Heart right ventricle (tissue), 16 donors: ENCODE measurements at regions not wholly inside any gene's neighbourhood (a gene's known extent, or its start where the extent isn't known, plus 50 kb on each side); places are given as distances from the start of the nearest gene placed in this dataset.

Experiments
- ATAC-seq, 8 donors: fragments of 200-7000 bp; cut with Tn5 transposase; one replicate each; pipeline ENCODE4 v1.9.1; 2020; ENCODE audit warnings: mild to moderate bottlenecking in 8 of 8, moderate library complexity in 8 of 8, moderate number of reproducible peaks in 1 of 8
- DNase-seq, 2 donors: peaks; one replicate each; pipeline ENCODE4 v3.0.0-alpha.2; 2020
- H3K27ac ChIP-seq, 10 donors: fragments of 200-600 bp; sonication (generic) in 2 of 10; one replicate each; pipeline versions ENCODE4 v1.5.0 to v1.8.0; 2020 to 2022; ENCODE audit warnings: mild to moderate bottlenecking in 3 of 10
- H3K27me3 ChIP-seq, 7 donors: fragments of 200-600 bp; one replicate each; pipeline ENCODE4 v1.8.0; 2021 to 2022; ENCODE audit warnings: mild to moderate bottlenecking in 2 of 7
- H3K36me3 ChIP-seq, 9 donors: fragments of 200-600 bp; sonication (generic) in 1 of 9; one replicate each; pipeline versions ENCODE4 v1.5.0 to v1.8.0; 2020 to 2022; ENCODE audit warnings: mild to moderate bottlenecking in 2 of 9
- H3K4me1 ChIP-seq, 9 donors: fragments of 200-600 bp; sonication (generic) in 1 of 9; one replicate each; pipeline versions ENCODE4 v1.5.0 to v1.8.0; 2020 to 2022; ENCODE audit warnings: mild to moderate bottlenecking in 4 of 9
- H3K4me3 ChIP-seq, 10 donors: fragments of 200-600 bp; sonication (generic) in 2 of 10; one replicate each; pipeline versions ENCODE4 v1.5.0 to v1.8.0; 2020 to 2022; ENCODE audit warnings: mild to moderate bottlenecking in 7 of 10, moderate library complexity in 2 of 10
- H3K9me3 ChIP-seq, 11 donors: fragments of 200-600 bp in 10 of 11; sonication (generic) in 2 of 11; one replicate each; pipeline versions ENCODE4 v1.5.0 to v1.8.0; 2013 to 2022; ENCODE audit warnings: mild to moderate bottlenecking in 2 of 11, control low read depth in 1 of 11, moderate library complexity in 1 of 11
- CTCF ChIP-seq, 9 donors: fragments of 200-600 bp; sonication (generic) in 2 of 9; IDR thresholded peaks; one replicate each; pipeline versions ENCODE4 v1.5.0 to v1.8.0; 2021 to 2022; ENCODE audit warnings: antibody characterized with exemption in 9 of 9, mild to moderate bottlenecking in 5 of 9, moderate library complexity in 1 of 9
- WGBS, 2 donors: extraction: QIAGEN DNeasy Blood & Tissue Kit; methylation state at CpG; one replicate each; pipeline ENCODE4 v1.1.7; 2013; ENCODE audit warnings: inconsistent platforms in 1 of 2; 5-methylcytosine and 5-hydroxymethylcytosine counted together
- intact Hi-C, 10 donors: fragments of 100-400 bp; cut with DNase I; formaldehyde crosslinking; loops; one replicate each; pipeline versions ENCODE4 v1.11.1 to v1.14.2; 2022
- donor health status: Arrhythmogenic right ventricular cardiomyopathy.
- donor health status: ischemic (EF 13 %, LVEDD 7.1; RV severe dilation, severe dysfunction).
- donor health status: healthy with polysubstance abuse.
- donor health status: DM: no; HTN: yes; CAD: no.
- donor health status: DM: no; HTN: no; CAD: no.
- donor health status: ischemic (EF 25% LVEDD 6.9; RV normal size, moderate dysfunction).
- donor health status: ischemic (EF 25% LVEDD 5.7; RV mildly dilated, moderate dysfunction).
- donor health status: healthy.
- donor health status: DM: yes; HTN: yes; CAD: no.
- donor health status: Ischemic cardiomyopathy.
- donor health status: ischemic (EF 35%, LVEDD 5.7; RV mildly dilated, moderate dysfunction).
- donor health status: nonischemic (EF 11% LVEDD 7.7; RV severe dilation, severe dysfunction).
- donor health status: DM: yes; HTN: yes; CAD: no.
- donor health status: PGD.
- donor health status: ischemic (EF 29% LVEDD 5.4; RV normal size, mild dysfunction).
- donor health status: nonischemic (EF 23%, LVEDD 6.1; RV moderate dilation, normal function).

- intact Hi-C loops: no loop called here
- ATAC-seq (no peak), DNase-seq (no peak)
- Histone ChIP-seq H3K4me3 (no peak overlapping the region), H3K27ac (no peak overlapping the region), H3K4me1 (no peaks in the 10 kb centered on the region), H3K9me3 (peaks cover 0 to 71% (median 10%) of the 10 kb centered on the region in 11 donors), H3K27me3 (no peaks in the 10 kb centered on the region), H3K36me3 (no peaks in the 10 kb centered on the region)
- TF ChIP-seq CTCF (IDR thresholded peaks at IDR 0.05): no peak
- 38 to 68% methylated on average over 1 of the region's 1 CpG for WGBS, 2 donors
Measured at GRCh38 chr2:80815259-80815658, 510.7 kb upstream of the LRRTM1 start.

GRCh38 chr2:80786584-80786983, 482.0 kb upstream of the LRRTM1 start:
- H3K27me3 ChIP-seq: no peaks in the 10 kb centered on the region
- H3K4me1 ChIP-seq: no peaks in the 10 kb centered on the region
- intact Hi-C loops: no loop called here
- no peaks in the 10 kb centered on the region for H3K36me3 ChIP-seq
- no peak for TF ChIP-seq CTCF (IDR thresholded peaks at IDR 0.05)
- DNase-seq: no peak
- no peak overlapping the region for H3K27ac ChIP-seq
- H3K4me3 ChIP-seq: no peak overlapping the region
- ATAC-seq: no peak
- H3K9me3 ChIP-seq: peaks cover 0 to 20% (median 0%) of the 10 kb centered on the region in 11 donors
- 0 to 62% methylated on average over 1 of the region's 1 CpG for WGBS, 2 donors

- H3K4me3 ChIP-seq: no peak overlapping the region
- H3K4me1 ChIP-seq: no peaks in the 10 kb centered on the region
- H3K9me3 ChIP-seq: peaks cover 0 to 41% (median 4%) of the 10 kb centered on the region in 11 donors
- intact Hi-C loops: no loop called here
- H3K27ac ChIP-seq: no peak overlapping the region
- no peaks in the 10 kb centered on the region for H3K27me3 ChIP-seq
- TF ChIP-seq CTCF (IDR thresholded peaks at IDR 0.05): no peak
- ATAC-seq: no peak
- no peaks in the 10 kb centered on the region for H3K36me3 ChIP-seq
- DNase-seq: no peak
Measured at GRCh38 chr2:80778704-80779103, 474.2 kb upstream of the LRRTM1 start.

- no peak for DNase-seq
- Histone ChIP-seq H3K4me3 (no peak overlapping the region), H3K9me3 (no peaks in the 10 kb centered on the region), H3K4me1 (no peaks in the 10 kb centered on the region), H3K36me3 (no peaks in the 10 kb centered on the region), H3K27me3 (peaks cover 0 to 2% (median 0%) of the 10 kb centered on the region in 7 donors), H3K27ac (no peak overlapping the region)
- TF ChIP-seq CTCF (IDR thresholded peaks at IDR 0.05): no peak
- ATAC-seq: no peak
- intact Hi-C loops: no loop called here
Measured at GRCh38 chr2:80748592-80748991, 444.0 kb upstream of the LRRTM1 start.

- WGBS, 2 donors: 87 to 90% methylated on average over 3 of the region's 3 CpGs
- DNase-seq (no peak), ATAC-seq (no peak)
- Histone ChIP-seq H3K27ac (no peak overlapping the region), H3K36me3 (no peaks in the 10 kb centered on the region), H3K9me3 (peaks cover 0 to 51% (median 11%) of the 10 kb centered on the region in 11 donors), H3K4me3 (no peak overlapping the region), H3K27me3 (no peaks in the 10 kb centered on the region), H3K4me1 (no peaks in the 10 kb centered on the region)
- intact Hi-C loops: no loop called here
- no peak for TF ChIP-seq CTCF (IDR thresholded peaks at IDR 0.05)
Measured at GRCh38 chr2:80737047-80737446, 432.5 kb upstream of the LRRTM1 start.
